ENCODE measurements at regions not wholly inside any gene's neighbourhood (a gene's known extent, or its start where the extent isn't known, plus 50 kb on each side); places are given as distances from the start of the nearest gene placed in this dataset.
A peak's percentile ranks its signal among the peaks of the same experiment; 100 is the strongest.

DNA sequence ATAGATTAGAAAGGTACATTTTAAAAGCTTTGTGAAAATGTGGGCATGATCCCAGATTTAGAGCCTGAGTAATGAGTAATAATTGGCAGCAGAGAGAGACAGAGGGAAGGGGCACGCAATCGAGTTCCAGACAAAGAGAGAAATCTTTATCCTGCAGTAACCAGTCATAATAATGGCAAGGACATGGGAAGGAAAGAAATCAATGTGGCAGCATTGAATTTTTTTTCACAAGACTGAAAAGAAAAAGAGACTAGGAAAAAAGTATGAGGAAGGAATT, 790.8 kb upstream of the SOX9 start:
- DNase-seq (ENCODE audit: low read depth) = no peak
- in situ Hi-C loops (cut with HindIII; ENCODE audit: low sequenced_read_pairs) = no loop called here
- no peak overlapping the region for H3K4me3 ChIP-seq (ENCODE audit: low read depth, low read length)
- TF ChIP-seq, protein P1, sequence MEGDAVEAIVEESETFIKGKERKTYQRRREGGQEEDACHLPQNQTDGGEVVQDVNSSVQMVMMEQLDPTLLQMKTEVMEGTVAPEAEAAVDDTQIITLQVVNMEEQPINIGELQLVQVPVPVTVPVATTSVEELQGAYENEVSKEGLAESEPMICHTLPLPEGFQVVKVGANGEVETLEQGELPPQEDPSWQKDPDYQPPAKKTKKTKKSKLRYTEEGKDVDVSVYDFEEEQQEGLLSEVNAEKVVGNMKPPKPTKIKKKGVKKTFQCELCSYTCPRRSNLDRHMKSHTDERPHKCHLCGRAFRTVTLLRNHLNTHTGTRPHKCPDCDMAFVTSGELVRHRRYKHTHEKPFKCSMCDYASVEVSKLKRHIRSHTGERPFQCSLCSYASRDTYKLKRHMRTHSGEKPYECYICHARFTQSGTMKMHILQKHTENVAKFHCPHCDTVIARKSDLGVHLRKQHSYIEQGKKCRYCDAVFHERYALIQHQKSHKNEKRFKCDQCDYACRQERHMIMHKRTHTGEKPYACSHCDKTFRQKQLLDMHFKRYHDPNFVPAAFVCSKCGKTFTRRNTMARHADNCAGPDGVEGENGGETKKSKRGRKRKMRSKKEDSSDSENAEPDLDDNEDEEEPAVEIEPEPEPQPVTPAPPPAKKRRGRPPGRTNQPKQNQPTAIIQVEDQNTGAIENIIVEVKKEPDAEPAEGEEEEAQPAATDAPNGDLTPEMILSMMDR (IDR thresholded peaks at IDR 0.05; ENCODE audit: low read depth, low read length, missing control alignments) = no peak

DNA sequence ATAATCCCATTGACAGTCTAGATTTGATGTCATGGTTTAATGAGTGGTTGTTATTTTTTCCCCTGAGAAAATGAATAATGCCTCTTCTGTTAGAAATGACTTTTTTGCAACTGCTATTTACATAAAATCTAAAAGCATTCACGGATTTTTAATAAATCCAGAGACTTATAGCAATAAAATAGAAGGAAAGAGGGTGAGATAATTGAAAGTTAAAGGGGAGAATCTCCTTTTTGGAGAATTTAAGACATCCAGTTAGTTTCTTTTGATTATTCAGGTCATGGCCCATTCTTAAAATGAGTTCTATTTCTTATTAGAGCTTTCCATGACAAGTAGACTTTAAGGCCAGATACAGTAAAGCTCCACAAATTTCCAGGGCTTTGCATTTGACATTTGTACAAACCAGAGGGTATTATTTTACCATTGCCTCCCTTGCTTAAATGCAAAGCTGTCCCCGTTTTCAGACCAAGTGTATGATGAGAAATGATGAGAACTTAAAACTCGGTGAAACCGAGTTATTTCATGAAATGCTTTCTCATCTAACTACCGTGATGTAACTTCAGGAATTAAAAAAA, 789.0 kb upstream of the SOX9 start:
- no peak for DNase-seq (ENCODE audit: low read depth)
- TF ChIP-seq, protein P1 (IDR thresholded peaks at IDR 0.05; ENCODE audit: low read depth, low read length, missing control alignments) = no peak
- no peak overlapping the region for H3K4me3 ChIP-seq (ENCODE audit: low read depth, low read length)
- in situ Hi-C loops (cut with HindIII; ENCODE audit: low sequenced_read_pairs) = no loop called here

DNA sequence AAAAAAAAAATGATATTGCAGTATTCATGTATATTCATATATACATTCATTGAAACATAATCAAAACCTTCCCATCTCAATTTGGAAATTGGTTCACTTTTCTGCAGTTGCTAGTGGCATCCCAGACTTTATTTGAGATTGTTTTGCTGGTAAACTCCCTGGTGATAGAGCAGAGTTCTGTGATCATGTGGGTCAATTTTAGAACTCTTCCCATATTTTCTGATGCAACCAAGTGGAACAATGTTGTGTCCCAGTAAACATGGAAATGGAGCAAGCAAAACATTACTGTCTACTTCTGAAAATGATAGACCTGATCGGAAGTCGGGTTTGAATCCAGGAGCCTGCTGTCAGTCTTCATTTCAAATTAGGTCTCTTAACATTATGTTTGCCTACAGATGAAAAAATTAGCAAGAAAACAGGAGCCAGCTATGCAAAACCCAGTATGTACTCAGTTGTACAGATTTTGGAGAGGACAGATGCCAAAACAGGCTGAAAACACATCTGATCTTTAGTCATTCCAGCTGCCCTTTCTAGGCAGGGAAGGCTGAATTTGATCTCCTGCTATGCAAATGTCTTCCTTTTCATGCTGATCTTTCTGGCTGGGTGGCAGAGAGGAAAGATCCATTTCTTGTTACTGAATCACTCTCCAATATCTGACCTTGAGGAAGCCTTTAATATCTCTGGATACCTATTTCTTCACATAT, 786.6 kb upstream of the SOX9 start:
- TF ChIP-seq, protein P1 (IDR thresholded peaks at IDR 0.05; ENCODE audit: low read depth, low read length, missing control alignments) = no peak
- no peak for DNase-seq (ENCODE audit: low read depth)
- in situ Hi-C loops (cut with HindIII; ENCODE audit: low sequenced_read_pairs) = no loop called here
- H3K4me3 ChIP-seq (ENCODE audit: low read depth, low read length) = no peak overlapping the region

GRCh38 chr17:71335212-71335611, 785.6 kb upstream of the SOX9 start:
- in situ Hi-C loops (cut with HindIII; ENCODE audit: low sequenced_read_pairs) = no loop called here
- DNase-seq (ENCODE audit: low read depth) = no peak
- no peak overlapping the region for H3K4me3 ChIP-seq (ENCODE audit: low read depth, low read length)
- TF ChIP-seq, protein P1 (IDR thresholded peaks at IDR 0.05; ENCODE audit: low read depth, low read length, missing control alignments) = no peak

DNA sequence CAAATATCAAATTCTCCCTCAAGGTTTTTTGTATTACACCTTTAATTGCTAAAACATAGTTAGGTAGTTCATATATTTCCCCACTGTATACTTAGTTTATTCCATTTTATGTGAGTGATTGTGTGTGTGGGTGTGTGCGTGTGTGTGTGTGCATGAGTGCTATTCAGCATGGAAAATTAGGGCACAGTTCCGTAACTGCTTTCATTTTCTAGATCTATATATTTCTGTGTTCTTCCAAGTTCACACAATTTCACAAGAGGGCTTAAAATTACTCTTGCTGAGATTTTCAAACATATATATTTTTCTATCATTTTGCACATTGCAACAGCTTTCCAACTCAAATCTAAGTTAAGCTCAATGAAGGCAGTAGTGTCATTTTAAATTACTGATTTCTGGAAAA, 782.9 kb upstream of the SOX9 start:
- no peak overlapping the region for H3K4me3 ChIP-seq (ENCODE audit: low read depth, low read length)
- TF ChIP-seq, protein P1 (IDR thresholded peaks at IDR 0.05; ENCODE audit: low read depth, low read length, missing control alignments) = no peak
- in situ Hi-C loops (cut with HindIII; ENCODE audit: low sequenced_read_pairs) = no loop called here

GRCh38 chr17:71338396-71338795, 782.4 kb upstream of the SOX9 start:
- TF ChIP-seq, protein P1 (IDR thresholded peaks at IDR 0.05; ENCODE audit: low read depth, low read length, missing control alignments) = no peak
- H3K4me3 ChIP-seq (ENCODE audit: low read depth, low read length) = no peak overlapping the region
- in situ Hi-C loops (cut with HindIII; ENCODE audit: low sequenced_read_pairs) = no loop called here
- peak; percentile 9 for DNase-seq (ENCODE audit: low read depth)

More for the DNA sequence above, 782.9 kb upstream of the SOX9 start:
- DNase-seq (ENCODE audit: low read depth) = no peak

Measured in astrocyte of the cerebellum (primary cell).